ENCODE measurements at regions not wholly inside any gene's neighbourhood (a gene's known extent, or its start where the extent isn't known, plus 50 kb on each side); places are given as distances from the start of the nearest gene placed in this dataset.
"Not testable (repeated sequence)": the region's sequence is repeated elsewhere in the genome, so short reads cannot be mapped to it uniquely, and the experiment has no call there.

DNA sequence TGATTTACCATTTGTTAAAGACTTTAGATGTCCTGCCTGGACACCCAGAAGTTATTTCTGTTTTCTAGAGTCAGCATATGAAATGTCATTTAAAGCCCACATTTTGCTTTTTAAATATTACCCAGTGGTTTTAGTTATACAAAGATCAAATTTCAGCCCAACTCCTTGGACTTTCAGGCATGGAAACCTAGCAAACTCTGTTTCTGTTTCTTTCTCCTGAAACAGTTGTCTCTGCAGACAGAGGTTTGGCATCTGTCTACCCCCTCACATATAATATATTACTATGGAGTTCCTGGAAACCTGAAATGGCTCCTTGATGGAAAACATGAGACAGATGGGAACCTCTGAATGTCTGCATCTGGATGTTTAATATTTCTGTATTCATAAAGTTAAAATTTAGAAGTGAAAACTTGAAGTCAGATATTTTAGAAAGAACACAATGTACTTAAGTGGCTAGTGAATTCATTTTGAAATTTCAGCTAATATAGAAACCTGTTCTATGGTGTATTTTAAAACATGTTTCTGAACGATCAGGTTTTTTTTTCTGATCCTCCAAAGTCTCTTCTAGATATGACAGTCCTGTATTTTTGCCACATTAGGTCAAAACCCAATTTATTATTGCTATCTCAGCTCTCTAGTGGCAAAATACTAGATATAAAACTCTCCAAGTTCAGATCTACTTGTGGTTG is 743.3 kb downstream of the CD109 start:
- no peak for DNase-seq
- TF ChIP-seq, protein P1, sequence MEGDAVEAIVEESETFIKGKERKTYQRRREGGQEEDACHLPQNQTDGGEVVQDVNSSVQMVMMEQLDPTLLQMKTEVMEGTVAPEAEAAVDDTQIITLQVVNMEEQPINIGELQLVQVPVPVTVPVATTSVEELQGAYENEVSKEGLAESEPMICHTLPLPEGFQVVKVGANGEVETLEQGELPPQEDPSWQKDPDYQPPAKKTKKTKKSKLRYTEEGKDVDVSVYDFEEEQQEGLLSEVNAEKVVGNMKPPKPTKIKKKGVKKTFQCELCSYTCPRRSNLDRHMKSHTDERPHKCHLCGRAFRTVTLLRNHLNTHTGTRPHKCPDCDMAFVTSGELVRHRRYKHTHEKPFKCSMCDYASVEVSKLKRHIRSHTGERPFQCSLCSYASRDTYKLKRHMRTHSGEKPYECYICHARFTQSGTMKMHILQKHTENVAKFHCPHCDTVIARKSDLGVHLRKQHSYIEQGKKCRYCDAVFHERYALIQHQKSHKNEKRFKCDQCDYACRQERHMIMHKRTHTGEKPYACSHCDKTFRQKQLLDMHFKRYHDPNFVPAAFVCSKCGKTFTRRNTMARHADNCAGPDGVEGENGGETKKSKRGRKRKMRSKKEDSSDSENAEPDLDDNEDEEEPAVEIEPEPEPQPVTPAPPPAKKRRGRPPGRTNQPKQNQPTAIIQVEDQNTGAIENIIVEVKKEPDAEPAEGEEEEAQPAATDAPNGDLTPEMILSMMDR (IDR thresholded peaks at IDR 0.05), result no peak
- no peaks in the 10 kb centered on the region for H3K4me1 ChIP-seq
- intact Hi-C loops (cut with DNase I; ENCODE audit: low total_unique reads), result no loop called here
- H3K27ac ChIP-seq, result no peak overlapping the region
- no peaks in the 10 kb centered on the region for H3K36me3 ChIP-seq
- no peaks in the 10 kb centered on the region for H3K9me3 ChIP-seq
- no peaks in the 10 kb centered on the region for H3K27me3 ChIP-seq
- H3K4me3 ChIP-seq, result no peak overlapping the region

DNA sequence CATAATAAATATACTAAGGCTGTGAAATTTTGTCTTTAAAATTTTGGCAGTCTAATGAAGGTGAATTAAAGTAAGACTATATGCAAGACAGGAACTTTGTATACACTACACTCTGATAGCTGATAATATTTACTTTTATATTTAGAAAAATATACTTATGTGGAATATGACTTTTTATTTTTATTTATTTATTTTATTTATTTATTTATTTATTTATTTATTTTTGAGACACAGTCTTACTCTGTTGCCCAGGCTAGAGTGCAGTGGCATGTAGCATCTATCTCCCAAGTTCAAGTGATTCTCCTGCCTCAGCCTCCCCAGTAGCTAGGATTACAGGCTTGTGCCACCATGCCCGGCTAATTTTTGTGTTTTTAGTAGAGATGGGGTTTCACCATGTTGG is 742.4 kb downstream of the CD109 start:
- H3K4me3 ChIP-seq; H3K36me3 ChIP-seq; H3K4me1 ChIP-seq; H3K27ac ChIP-seq; intact Hi-C loops (cut with DNase I; ENCODE audit: low total_unique reads); DNase-seq; H3K27me3 ChIP-seq; H3K9me3 ChIP-seq: not testable (repeated sequence)

- Histone ChIP-seq H3K4me1 (no peaks in the 10 kb centered on the region), H3K27ac (no peak overlapping the region), H3K9me3 (no peaks in the 10 kb centered on the region), H3K27me3 (no peaks in the 10 kb centered on the region), H3K4me3 (no peak overlapping the region), H3K36me3 (no peaks in the 10 kb centered on the region)
- TF ChIP-seq, protein P1 (IDR thresholded peaks at IDR 0.05), result no peak
- no peak for DNase-seq
- intact Hi-C loops (cut with DNase I; ENCODE audit: low total_unique reads), result no loop called here
These were observed 738.2 kb downstream of the CD109 start for GRCh38 chr6:74434171-74434570.

GRCh38 chr6:74431873-74432580 is 736.0 kb downstream of the CD109 start:
- intact Hi-C loops (cut with DNase I; ENCODE audit: low total_unique reads), result no loop called here
- DNase-seq, result no peak
- Histone ChIP-seq H3K27me3 (no peaks in the 10 kb centered on the region), H3K36me3 (no peaks in the 10 kb centered on the region), H3K4me1 (no peaks in the 10 kb centered on the region), H3K27ac (no peak overlapping the region), H3K9me3 (no peaks in the 10 kb centered on the region), H3K4me3 (no peak overlapping the region)
- TF ChIP-seq, protein P1 (IDR thresholded peaks at IDR 0.05), result no peak

DNA sequence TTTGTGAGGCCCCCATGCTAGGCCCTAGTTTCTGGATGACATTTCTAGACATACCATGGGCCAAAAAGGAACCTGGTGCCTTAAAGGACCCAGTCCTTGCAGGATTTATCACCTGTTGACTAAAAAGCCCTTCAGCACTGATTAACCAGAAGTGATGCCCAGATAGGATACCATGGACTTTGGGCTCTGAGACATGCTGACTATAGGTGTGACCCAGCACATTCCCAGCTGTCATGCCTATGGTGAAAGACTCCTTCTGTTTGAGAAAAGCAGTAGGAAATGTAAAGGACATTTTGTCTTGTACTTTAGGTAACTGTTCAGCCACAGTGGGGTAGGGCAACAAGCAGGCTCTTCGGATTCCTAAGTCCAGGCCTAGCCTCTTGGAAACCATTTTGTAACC is 724.2 kb downstream of the CD109 start:
- intact Hi-C loops (cut with DNase I; ENCODE audit: low total_unique reads), result no loop called here
- H3K4me3 ChIP-seq, result no peak overlapping the region

GRCh38 chr6:74415056-74415455 is 719.1 kb downstream of the CD109 start:
- no peak overlapping the region for H3K4me3 ChIP-seq
- intact Hi-C loops (cut with DNase I; ENCODE audit: low total_unique reads), result no loop called here
- H3K27me3 ChIP-seq, result no peaks in the 10 kb centered on the region
- no peaks in the 10 kb centered on the region for H3K4me1 ChIP-seq
- H3K9me3 ChIP-seq, result no peaks in the 10 kb centered on the region
- DNase-seq, result no peak
- TF ChIP-seq, protein P1 (IDR thresholded peaks at IDR 0.05), result no peak
- H3K27ac ChIP-seq, result no peak overlapping the region
- no peaks in the 10 kb centered on the region for H3K36me3 ChIP-seq

More for the DNA sequence above, 724.2 kb downstream of the CD109 start:
- Histone ChIP-seq H3K27me3 (no peaks in the 10 kb centered on the region), H3K9me3 (no peaks in the 10 kb centered on the region), H3K27ac (no peak overlapping the region), H3K4me1 (no peaks in the 10 kb centered on the region), H3K36me3 (no peaks in the 10 kb centered on the region)
- DNase-seq, result no peak
- TF ChIP-seq, protein P1 (IDR thresholded peaks at IDR 0.05), result no peak
